Breast epithelium (tissue), 4 donors: ENCODE measurements at regions not wholly inside any gene's neighbourhood (a gene's known extent, or its start where the extent isn't known, plus 50 kb on each side); places are given as distances from the start of the nearest gene placed in this dataset.

ENCODE experiments used
- DNase-seq, 2 donors: peaks; one replicate each; pipeline ENCODE4 v3.0.0-alpha.2; 2019; ENCODE audit warnings: low spot score in 2 of 2
- H3K27ac ChIP-seq, 2 donors: fragments of 200-600 bp; sonication (generic) in 1 of 2; one replicate each; pipeline ENCODE4 v1.5.1; 2016 to 2019; ENCODE audit warnings: mild to moderate bottlenecking in 1 of 2
- H3K27me3 ChIP-seq, 2 donors: fragments of 200-600 bp; sonication (generic) in 1 of 2; one replicate each; pipeline versions ENCODE4 v1.5.1 to v1.6.0; 2017 to 2019; ENCODE audit warnings: control low read depth in 1 of 2, mild to moderate bottlenecking in 1 of 2
- H3K36me3 ChIP-seq: fragments of 200-600 bp; one replicate; pipeline ENCODE4 v1.5.1; 2019
- H3K4me1 ChIP-seq, 2 donors: fragments of 200-600 bp; sonication (generic); one replicate each; pipeline ENCODE4 v1.5.1; 2016 to 2019; ENCODE audit warnings: control low read depth in 1 of 2
- H3K4me3 ChIP-seq, 3 donors: fragments of 200-600 bp; sonication (generic); 1 replicate in 2 of 3; 2 replicates in 1 of 3; pipeline ENCODE4 v1.5.1; 2016 to 2019; ENCODE audit warnings: mild to moderate bottlenecking in 3 of 3, moderate library complexity in 2 of 3
- H3K9me3 ChIP-seq, 2 donors: fragments of 200-600 bp; sonication (generic) in 1 of 2; one replicate each; pipeline ENCODE4 v1.5.1; 2016 to 2019; ENCODE audit warnings: control low read depth in 1 of 2
- CTCF ChIP-seq, 3 donors: fragments of 450-650 bp; IDR thresholded peaks; one replicate each; pipeline ENCODE4 v1.5.1; 2016 to 2017; ENCODE audit warnings: antibody characterized with exemption in 3 of 3, mild to moderate bottlenecking in 3 of 3, moderate library complexity in 3 of 3
- POLR2A ChIP-seq: fragments of 450-650 bp; IDR thresholded peaks from one replicate; pipeline ENCODE4 v1.6.1; 2016; ENCODE audit warnings: antibody characterized with exemption, mild to moderate bottlenecking, moderate library complexity
- POLR2AphosphoS5 ChIP-seq, 3 donors: sonication (generic); formaldehyde crosslinking; IDR thresholded peaks; one replicate each; pipeline ENCODE4 v1.6.1; 2017; ENCODE audit warnings: antibody characterized with exemption in 3 of 3
- intact Hi-C: fragments of 100-400 bp; cut with DNase I; formaldehyde crosslinking; loops from one replicate; pipeline ENCODE4 v1.15.1; 2023; ENCODE audit warnings: low total_unique reads

- H3K36me3 ChIP-seq, result no peaks in the 10 kb centered on the region
- no peaks in the 10 kb centered on the region for H3K9me3 ChIP-seq
- TF ChIP-seq POLR2A (no peak), CTCF (IDR thresholded peaks at IDR 0.05) (no peak), POLR2AphosphoS5 (IDR thresholded peaks at IDR 0.05) (no peak)
- intact Hi-C loops, result no loop called here
- no peak overlapping the region for H3K27ac ChIP-seq
- H3K4me3 ChIP-seq, result no peak overlapping the region
- H3K27me3 ChIP-seq, result no peaks in the 10 kb centered on the region
- no peaks in the 10 kb centered on the region for H3K4me1 ChIP-seq
- no peak for DNase-seq
Measured at GRCh38 chr4:181578911-181579310, 664.3 kb upstream of the TENM3 start.

- H3K27me3 ChIP-seq, result no peaks in the 10 kb centered on the region
- H3K36me3 ChIP-seq, result no peaks in the 10 kb centered on the region
- H3K27ac ChIP-seq, result no peak overlapping the region
- TF ChIP-seq POLR2A (no peak), POLR2AphosphoS5 (IDR thresholded peaks at IDR 0.05) (no peak), CTCF (IDR thresholded peaks at IDR 0.05) (no peak)
- DNase-seq, result no peak
- no peaks in the 10 kb centered on the region for H3K9me3 ChIP-seq
- no peak overlapping the region for H3K4me3 ChIP-seq
- intact Hi-C loops, result no loop called here
- H3K4me1 ChIP-seq, result no peaks in the 10 kb centered on the region
Measured at GRCh38 chr4:181579486-181579885, 663.7 kb upstream of the TENM3 start.

- DNase-seq, result no peak
- no peak for TF ChIP-seq CTCF (IDR thresholded peaks at IDR 0.05)
- TF ChIP-seq POLR2A, result no peak
- no peak for TF ChIP-seq POLR2AphosphoS5 (IDR thresholded peaks at IDR 0.05)
- intact Hi-C loops, result no loop called here
Measured at GRCh38 chr4:181581983-181582382, 661.2 kb upstream of the TENM3 start.

GRCh38 chr4:181582595-181582994 lies 660.6 kb upstream of the TENM3 start:
- TF ChIP-seq POLR2AphosphoS5 (IDR thresholded peaks at IDR 0.05) (no peak), CTCF (IDR thresholded peaks at IDR 0.05) (no peak), POLR2A (no peak)
- no peak for DNase-seq
- H3K27ac ChIP-seq, result no peak overlapping the region
- H3K4me1 ChIP-seq, result no peaks in the 10 kb centered on the region
- intact Hi-C loops, result no loop called here
- no peaks in the 10 kb centered on the region for H3K9me3 ChIP-seq
- H3K4me3 ChIP-seq, result no peak overlapping the region
- no peaks in the 10 kb centered on the region for H3K27me3 ChIP-seq
- H3K36me3 ChIP-seq, result no peaks in the 10 kb centered on the region

More at GRCh38 chr4:181581983-181582382, 661.2 kb upstream of the TENM3 start:
- H3K4me1 ChIP-seq, result no peaks in the 10 kb centered on the region
- no peaks in the 10 kb centered on the region for H3K27me3 ChIP-seq
- H3K4me3 ChIP-seq, result no peak overlapping the region
- H3K27ac ChIP-seq, result no peak overlapping the region
- H3K9me3 ChIP-seq, result no peaks in the 10 kb centered on the region
- H3K36me3 ChIP-seq, result no peaks in the 10 kb centered on the region

- no peak for DNase-seq
- Histone ChIP-seq H3K4me1 (no peaks in the 10 kb centered on the region), H3K27me3 (no peaks in the 10 kb centered on the region), H3K36me3 (no peaks in the 10 kb centered on the region), H3K27ac (no peak overlapping the region), H3K9me3 (no peaks in the 10 kb centered on the region), H3K4me3 (no peak overlapping the region)
- TF ChIP-seq CTCF (IDR thresholded peaks at IDR 0.05) (no peak), POLR2AphosphoS5 (IDR thresholded peaks at IDR 0.05) (no peak), POLR2A (no peak)
- intact Hi-C loops, result no loop called here
Measured at GRCh38 chr4:181588733-181589302, 654.4 kb upstream of the TENM3 start.
